SK-N-SH treated with all-trans-retinoic acid at 6 μM for 48 hours (cell line): ENCODE measurements at regions not wholly inside any gene's neighbourhood (a gene's known extent, or its start where the extent isn't known, plus 50 kb on each side); places are given as distances from the start of the nearest gene placed in this dataset.

Experiments used
- ATAC-seq: fragments of 200-7000 bp; cut with Tn5 transposase; 3 replicates; pipeline ENCODE4 v1.9.1; 2020; ENCODE audit warnings: mild to moderate bottlenecking, moderate library complexity
- ARNTL ChIP-seq: fragments of 450-650 bp; formaldehyde crosslinking; IDR thresholded peaks from 2 replicates; pipeline ENCODE4 v1.5.0; 2020; ENCODE audit warnings: low read depth, mild to moderate bottlenecking, moderate library complexity, borderline replicate concordance
- BACH2 ChIP-seq: fragments of 250-450 bp; sonication (Bioruptor Pico); IDR thresholded peaks from 2 replicates; pipeline ENCODE4 v1.9.0; 2021; ENCODE audit warnings: mild to moderate bottlenecking, borderline replicate concordance
- CREB5 ChIP-seq: fragments of 250-450 bp; sonication (Bioruptor Pico); IDR thresholded peaks from 2 replicates; pipeline ENCODE4 v1.5.1; 2020; ENCODE audit warnings: low read depth, mild to moderate bottlenecking, moderate library complexity
- CSDC2 ChIP-seq: fragments of 250-450 bp; sonication (Bioruptor Pico); IDR thresholded peaks from 2 replicates; pipeline ENCODE4 v1.5.0; 2020; ENCODE audit warnings: mild to moderate bottlenecking, moderate library complexity
- ESRRG ChIP-seq: fragments of 250-450 bp; sonication (Bioruptor Pico); IDR thresholded peaks from 2 replicates; pipeline ENCODE4 v1.6.1; 2021; ENCODE audit warnings: mild to moderate bottlenecking
- GLIS3 ChIP-seq: fragments of 250-450 bp; sonication (Bioruptor Pico); IDR thresholded peaks from 2 replicates; pipeline ENCODE4 v1.5.0; 2020; ENCODE audit warnings: mild to moderate bottlenecking, moderate library complexity
- ISL1 ChIP-seq: fragments of 250-450 bp; sonication (Bioruptor Pico); IDR thresholded peaks from 2 replicates; pipeline ENCODE4 v2.1.2; 2022; ENCODE audit warnings: mild to moderate bottlenecking, moderate library complexity
- OSR1 ChIP-seq: fragments of 250-450 bp; sonication (Bioruptor Pico); IDR thresholded peaks from 2 replicates; pipeline ENCODE4 v1.8.0; 2022; ENCODE audit warnings: moderate library complexity, mild to moderate bottlenecking, inconsistent platforms
- PATZ1 ChIP-seq: fragments of 250-450 bp; sonication (Bioruptor Pico); IDR thresholded peaks from 2 replicates; pipeline ENCODE4 v1.8.0; 2020; ENCODE audit warnings: mild to moderate bottlenecking, moderate library complexity, borderline replicate concordance
- POU6F1 ChIP-seq: fragments of 250-450 bp; sonication (Bioruptor Pico); IDR thresholded peaks from 2 replicates; pipeline ENCODE4 v1.8.0; 2021; ENCODE audit warnings: low read depth, mild to moderate bottlenecking, moderate library complexity, borderline replicate concordance
- PPARA ChIP-seq: fragments of 250-450 bp; sonication (Bioruptor Pico); IDR thresholded peaks from 2 replicates; pipeline ENCODE4 v1.5.0; 2020; ENCODE audit warnings: mild to moderate bottlenecking, borderline replicate concordance
- RARB ChIP-seq: fragments of 250-450 bp; sonication (Bioruptor Pico); IDR thresholded peaks from 2 replicates; pipeline ENCODE4 v1.8.0; 2021; ENCODE audit warnings: mild to moderate bottlenecking, moderate library complexity
- SNAI2 ChIP-seq: fragments of 250-450 bp; sonication (Bioruptor Pico); IDR thresholded peaks from 2 replicates; pipeline ENCODE4 v1.5.0; 2020; ENCODE audit warnings: mild to moderate bottlenecking, moderate library complexity
- TCF4 ChIP-seq: fragments of 250-450 bp; sonication (Bioruptor Pico); IDR thresholded peaks from 2 replicates; pipeline ENCODE4 v1.8.0; 2021; ENCODE audit warnings: mild to moderate bottlenecking, moderate library complexity, borderline replicate concordance
- TOX ChIP-seq: fragments of 250-450 bp; sonication (Bioruptor Pico); IDR thresholded peaks from 2 replicates; pipeline ENCODE4 v1.8.0; 2021; ENCODE audit warnings: mild to moderate bottlenecking, moderate library complexity, borderline replicate concordance
- TSHZ2 ChIP-seq: fragments of 250-450 bp; sonication (Bioruptor Pico); IDR thresholded peaks from 2 replicates; pipeline ENCODE4 v1.5.0; 2020; ENCODE audit warnings: mild to moderate bottlenecking, moderate library complexity
- ZC3H10 ChIP-seq: fragments of 250-450 bp; sonication (Bioruptor Pico); IDR thresholded peaks from 2 replicates; pipeline ENCODE4 v1.5.1; 2021; ENCODE audit warnings: mild to moderate bottlenecking, moderate library complexity
- ZFP3 ChIP-seq: fragments of 250-450 bp; sonication (Bioruptor Pico); IDR thresholded peaks from 2 replicates; pipeline ENCODE4 v1.5.0; 2020; ENCODE audit warnings: mild to moderate bottlenecking, moderate library complexity
- ZNF565 ChIP-seq: fragments of 450-650 bp; formaldehyde crosslinking; conservative IDR thresholded peaks from 2 replicates; pipeline ENCODE4 v1.5.0; 2020; ENCODE audit warnings: low read depth, mild to moderate bottlenecking, moderate library complexity
- ZNF70 ChIP-seq: fragments of 450-650 bp; formaldehyde crosslinking; IDR thresholded peaks from 2 replicates; pipeline ENCODE4 v1.5.0; 2020; ENCODE audit warnings: mild to moderate bottlenecking, moderate library complexity
- ZNF8 ChIP-seq: fragments of 450-650 bp; formaldehyde crosslinking; IDR thresholded peaks from 2 replicates; pipeline ENCODE4 v1.5.0; 2020; ENCODE audit warnings: mild to moderate bottlenecking, moderate library complexity

DNA sequence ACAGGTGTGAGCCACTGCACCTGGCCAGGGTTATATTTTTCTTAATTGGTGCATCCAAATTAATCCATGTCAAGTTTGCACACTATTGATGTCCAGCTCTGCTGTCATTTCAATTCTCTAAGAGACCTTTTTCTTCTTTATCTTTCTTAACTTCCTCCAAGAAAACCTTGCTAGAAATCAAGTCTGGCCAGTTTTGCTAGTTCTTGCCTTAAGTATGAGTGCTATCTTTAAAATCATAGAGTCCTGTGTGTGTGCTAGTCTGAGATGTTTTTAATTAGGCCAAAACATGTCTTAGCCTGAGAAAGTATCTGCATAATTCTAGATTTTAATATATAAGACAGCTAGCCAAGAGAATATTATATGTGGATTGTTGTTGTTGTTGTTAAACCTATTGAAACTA is 56.2 kb upstream of the SLC39A10 start (continued):
- no peak for TF ChIP-seq POU6F1 (CRISPR knock-in tag)
- TF ChIP-seq ZFP3 (CRISPR knock-in tag): no peak
- TF ChIP-seq, all 23 proteins: peak for 0

DNA sequence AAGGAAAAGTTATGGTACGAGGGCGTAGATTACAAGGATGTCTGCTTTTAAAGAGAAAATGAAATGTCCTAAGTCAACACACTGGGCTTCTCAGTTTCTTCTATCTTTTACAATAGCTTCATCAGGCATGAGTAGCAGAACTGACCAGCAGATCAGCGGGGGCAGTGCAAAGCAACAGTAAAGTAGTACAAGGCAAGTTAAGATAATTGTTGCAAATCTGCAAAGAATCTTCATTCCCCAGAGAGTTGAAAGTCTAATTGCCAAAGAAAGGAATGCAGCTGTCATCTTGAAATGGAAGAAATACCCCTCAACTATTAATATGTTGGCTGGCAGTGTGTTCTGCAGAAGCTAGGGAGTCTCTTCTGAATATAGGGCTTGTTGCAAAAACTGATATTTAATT is 60.2 kb upstream of the SLC39A10 start:
- ATAC-seq: peak; percentile 69
- TF ChIP-seq ZC3H10: no peak
- peak; percentile 79 for TF ChIP-seq ISL1

- no peak for TF ChIP-seq TCF4 (CRISPR knock-in tag)
- no peak for TF ChIP-seq ZNF70 (CRISPR knock-in tag)
- no peak for ATAC-seq
These were observed 61.2 kb upstream of the SLC39A10 start for GRCh38 chr2:195595825-195596224.

DNA sequence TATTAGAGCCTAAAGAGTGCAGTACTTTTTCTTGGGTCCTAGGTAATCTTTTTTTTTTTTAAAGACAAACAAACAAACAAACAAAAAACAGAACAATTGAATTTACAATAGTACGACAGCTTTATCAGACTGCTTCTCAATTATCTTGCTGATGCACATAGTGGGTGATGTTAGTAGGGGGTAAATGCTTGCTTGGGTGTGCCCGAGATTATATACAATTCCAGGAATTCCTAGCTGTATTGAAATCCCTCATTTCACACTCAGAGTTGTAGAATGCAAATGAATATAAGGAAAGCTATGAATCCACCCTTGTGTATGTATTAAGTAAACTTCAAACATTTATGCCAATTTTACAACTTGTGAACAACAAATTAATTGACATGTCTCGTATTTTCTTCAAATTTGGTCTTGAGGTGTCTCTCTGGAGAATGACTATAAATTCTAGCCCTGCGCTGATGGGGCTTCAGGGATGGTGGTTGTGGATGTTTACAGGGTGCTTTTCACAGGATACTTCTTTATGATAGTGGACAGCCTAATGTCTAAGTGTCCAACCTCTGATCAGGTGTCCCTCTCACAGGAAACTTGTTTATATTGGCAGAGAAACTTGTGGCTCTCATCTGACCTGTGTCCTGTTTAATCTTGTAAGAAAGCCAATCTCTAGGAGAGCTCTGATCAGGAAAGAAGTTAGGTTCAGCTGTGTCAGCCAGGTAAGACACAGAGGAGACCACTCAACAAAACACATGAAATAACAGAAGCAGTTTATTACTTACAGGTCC is 61.9 kb upstream of the SLC39A10 start:
- TF ChIP-seq ZC3H10 (no peak), CSDC2 (CRISPR knock-in tag) (no peak), GLIS3 (no peak), PPARA (no peak), ISL1 (no peak), CREB5 (CRISPR knock-in tag) (no peak), ZFP3 (CRISPR knock-in tag) (no peak), RARB (no peak), ESRRG (CRISPR knock-in tag) (no peak), OSR1 (CRISPR knock-in tag) (no peak), TOX (CRISPR knock-in tag) (no peak), ZNF8 (CRISPR knock-in tag) (no peak), TCF4 (CRISPR knock-in tag) (no peak), ARNTL (no peak)
- no peak for ATAC-seq

DNA sequence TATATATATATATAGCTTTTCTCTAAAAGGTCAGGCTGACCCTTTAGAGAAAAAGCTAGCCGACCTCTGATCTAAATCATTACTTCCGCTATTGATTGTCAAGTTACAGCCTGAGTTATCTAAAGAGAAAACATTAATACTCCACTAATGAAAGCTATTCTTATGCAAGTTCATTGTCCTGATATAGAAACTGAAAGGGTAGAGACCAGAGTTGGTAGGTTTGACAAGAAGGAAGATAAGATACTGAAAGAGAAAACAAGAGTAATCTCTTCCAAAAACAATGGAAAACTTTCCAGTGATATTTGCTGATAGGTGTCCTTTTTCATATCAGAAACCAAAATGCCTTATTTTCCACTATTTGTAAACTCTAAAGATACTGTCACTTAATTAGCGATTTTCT is 62.8 kb upstream of the SLC39A10 start:
- ATAC-seq: no peak
- no peak for TF ChIP-seq RARB

DNA sequence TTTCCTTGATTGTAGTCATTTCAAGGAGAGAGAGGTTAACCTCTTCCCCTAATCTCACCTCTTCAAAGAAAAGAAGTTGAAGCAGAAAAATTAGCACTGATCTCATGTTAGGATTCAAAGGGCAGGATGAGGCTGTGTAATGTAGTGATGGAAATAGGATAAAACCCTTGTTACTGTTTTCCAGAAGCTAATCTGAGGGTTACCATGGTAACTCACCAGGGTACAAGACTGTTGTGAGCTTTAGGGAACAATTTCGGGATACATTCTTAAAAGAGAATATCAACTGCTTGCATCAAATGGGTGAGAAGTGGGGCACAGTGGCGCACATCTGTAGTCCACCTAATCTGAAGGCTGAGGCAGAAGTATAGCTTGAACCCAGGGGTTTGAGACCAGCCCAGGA is 64.9 kb upstream of the SLC39A10 start:
- no peak for ATAC-seq
- TF ChIP-seq ZC3H10 (no peak), TCF4 (CRISPR knock-in tag) (no peak), ZFP3 (CRISPR knock-in tag) (no peak), TOX (CRISPR knock-in tag) (no peak), OSR1 (CRISPR knock-in tag) (no peak), BACH2 (CRISPR knock-in tag) (no peak), TSHZ2 (no peak), GLIS3 (no peak), ARNTL (no peak), ZNF565 (CRISPR knock-in tag) (no peak), CSDC2 (CRISPR knock-in tag) (no peak), SNAI2 (CRISPR knock-in tag) (no peak), ISL1 (no peak), PATZ1 (CRISPR knock-in tag) (no peak), POU6F1 (CRISPR knock-in tag) (no peak), RARB (no peak), ZNF70 (CRISPR knock-in tag) (no peak), PPARA (no peak), CREB5 (CRISPR knock-in tag) (no peak)
